PC-9 (cell line): ENCODE measurements at regions not wholly inside any gene's neighbourhood (a gene's known extent, or its start where the extent isn't known, plus 50 kb on each side); places are given as distances from the start of the nearest gene placed in this dataset.

Experiments
- BruUV-seq: library from RNA; stranded (reverse); fragments of 400-500 nt; replicated peaks from 2 replicates; lab custom pipeline; 2021; lab: Mats Ljungman, UMichigan
- CTCF ChIA-PET: fragments of 300-600 bp; sonication (Branson Sonifier 250); formaldehyde crosslinking; loops from one replicate; lab custom pipeline; 2022; ENCODE audit warnings: antibody characterized with exemption; lab: Charles Lee
- POLR2A ChIA-PET: fragments of 300-600 bp; sonication (Branson Sonifier 250); formaldehyde crosslinking; loops from one replicate; lab custom pipeline; 2022; ENCODE audit warnings: antibody characterized with exemption; ENCODE audit not compliant: unreplicated experiment; lab: Charles Lee
- DNase-seq, 2 experiments: peaks; one replicate each; pipeline versions ENCODE4 v3.0.0 to v3.0.0-alpha.2; 2015 to 2022; ENCODE audit warnings: mixed read lengths in 1 of 2
- H2AFZ ChIP-seq: fragments of 200-600 bp; sonication (generic); 2 replicates; pipeline ENCODE4 v1.8.1; 2017; ENCODE audit warnings: antibody characterized with exemption
- H3F3A ChIP-seq: fragments of 200-600 bp; sonication (generic); 2 replicates; pipeline ENCODE4 v1.8.1; 2017; ENCODE audit warnings: antibody characterized with exemption, mild to moderate bottlenecking, low read depth; ENCODE audit not compliant: insufficient read depth
- H3K27ac ChIP-seq: fragments of 200-600 bp; sonication (generic); 2 replicates; pipeline ENCODE4 v1.6.1; 2016; ENCODE audit warnings: mixed run types
- H3K27me3 ChIP-seq: fragments of 200-600 bp; sonication (generic); 2 replicates; pipeline ENCODE4 v1.6.1; 2016; ENCODE audit warnings: low read depth, mixed run types; ENCODE audit not compliant: insufficient read depth
- H3K36me3 ChIP-seq: fragments of 200-600 bp; sonication (generic); 2 replicates; pipeline ENCODE4 v1.6.1; 2016; ENCODE audit warnings: low read depth, mixed run types
- H3K4me1 ChIP-seq: fragments of 200-600 bp; sonication (generic); replicated peaks from 2 replicates; pipeline ENCODE4 v1.6.1; 2016; ENCODE audit warnings: mixed run types; ENCODE audit not compliant: insufficient read depth
- H3K4me2 ChIP-seq: fragments of 200-600 bp; sonication (generic); 2 replicates; pipeline ENCODE4 v1.6.1; 2017; ENCODE audit warnings: mixed run types
- H3K4me3 ChIP-seq: fragments of 200-600 bp; sonication (generic); 2 replicates; pipeline ENCODE4 v1.6.1; 2016; ENCODE audit warnings: mixed run types
- H3K79me2 ChIP-seq: fragments of 200-600 bp; sonication (generic); 2 replicates; pipeline ENCODE4 v1.6.1; 2017; ENCODE audit warnings: low read depth, mixed run types
- H3K9me2 ChIP-seq: fragments of 200-600 bp; sonication (generic); 2 replicates; pipeline ENCODE4 v1.8.1; 2017; ENCODE audit warnings: mild to moderate bottlenecking; ENCODE audit not compliant: insufficient read depth
- H3K9me3 ChIP-seq: fragments of 200-600 bp; sonication (generic); 2 replicates; pipeline ENCODE4 v1.8.1; 2016; ENCODE audit warnings: low read depth; ENCODE audit not compliant: insufficient read depth
- H4K20me1 ChIP-seq: fragments of 200-600 bp; sonication (generic); 2 replicates; pipeline ENCODE4 v1.8.1; 2017; ENCODE audit not compliant: insufficient read depth
- CTCF ChIP-seq: fragments of 200-600 bp; sonication (generic); conservative IDR thresholded peaks from 2 replicates; pipeline ENCODE4 v1.6.1; 2017; ENCODE audit warnings: mixed run types, antibody characterized with exemption, mild to moderate bottlenecking, moderate library complexity
- EZH2 ChIP-seq: fragments of 200-600 bp; sonication (generic); IDR thresholded peaks from 2 replicates; pipeline ENCODE4 v1.8.0; 2017; ENCODE audit warnings: antibody characterized with exemption, low read depth
- intact Hi-C: fragments of 100-400 bp; cut with micrococcal nuclease; formaldehyde crosslinking; loops from one replicate; pipeline ENCODE4 v1.10.0; 2022; ENCODE audit not compliant: unreplicated experiment

GRCh38 chr5:8209500-8209899 lies 340.6 kb downstream of the MTRR start:
- no peak overlapping the region for H2AFZ ChIP-seq
- POLR2A ChIA-PET, result no interaction called here
- H3K9me3 ChIP-seq, result no peaks in the 10 kb centered on the region
- no peaks in the 10 kb centered on the region for H3F3A ChIP-seq
- no peak overlapping the region for H3K27ac ChIP-seq
- no peaks in the 10 kb centered on the region for H3K9me2 ChIP-seq
- intact Hi-C loops, result no loop called here
- peaks cover 48% of the 10 kb centered on the region; the same call in 1 of the 2 replicates for H3K27me3 ChIP-seq
- no peaks in the 10 kb centered on the region for H4K20me1 ChIP-seq
- no TSS peak for BruUV-seq
- CTCF ChIA-PET, result no interaction called here
- H3K4me1 ChIP-seq, result no peaks in the 10 kb centered on the region
- no peak overlapping the region for H3K4me3 ChIP-seq
- DNase-seq, result no peak
- H3K79me2 ChIP-seq, result no peaks in the 10 kb centered on the region
- TF ChIP-seq CTCF, result no peak
- H3K36me3 ChIP-seq, result no peaks in the 10 kb centered on the region
- no peak overlapping the region for H3K4me2 ChIP-seq

- intact Hi-C loops, result no loop called here
- Histone ChIP-seq H3K4me1 (no peaks in the 10 kb centered on the region), H3K9me2 (no peaks in the 10 kb centered on the region), H2AFZ (no peak overlapping the region), H3K79me2 (no peaks in the 10 kb centered on the region), H4K20me1 (no peaks in the 10 kb centered on the region), H3K4me2 (no peak overlapping the region), H3F3A (no peaks in the 10 kb centered on the region), H3K9me3 (no peaks in the 10 kb centered on the region), H3K4me3 (no peak overlapping the region), H3K27ac (no peak overlapping the region), H3K27me3 (peaks cover 71% of the 10 kb centered on the region), H3K36me3 (no peaks in the 10 kb centered on the region)
- DNase-seq, result no peak
- TF ChIP-seq EZH2 (no peak), CTCF (no peak)
- CTCF ChIA-PET, result no interaction called here
- no TSS peak for BruUV-seq
- POLR2A ChIA-PET, result no interaction called here
Measured at GRCh38 chr5:8213701-8214240, 344.8 kb downstream of the MTRR start.

- H4K20me1 ChIP-seq, result no peaks in the 10 kb centered on the region
- no peak overlapping the region for H3K4me2 ChIP-seq
- H3K9me3 ChIP-seq, result no peaks in the 10 kb centered on the region
- H3K79me2 ChIP-seq, result no peaks in the 10 kb centered on the region
- H3K27me3 ChIP-seq, result peaks cover 46% of the 10 kb centered on the region
- no peak overlapping the region for H3K27ac ChIP-seq
- H2AFZ ChIP-seq, result no peak overlapping the region
- H3K4me1 ChIP-seq, result no peaks in the 10 kb centered on the region
- DNase-seq, result no peak
- no TSS peak for BruUV-seq
- intact Hi-C loops, result no loop called here
- no peaks in the 10 kb centered on the region for H3F3A ChIP-seq
- no peak for TF ChIP-seq EZH2
- TF ChIP-seq CTCF, result no peak
- H3K4me3 ChIP-seq, result no peak overlapping the region
- ChIA-PET CTCF (no interaction called here), POLR2A (no interaction called here)
- H3K36me3 ChIP-seq, result no peaks in the 10 kb centered on the region
- no peaks in the 10 kb centered on the region for H3K9me2 ChIP-seq
Measured at GRCh38 chr5:8216921-8217320, 348.0 kb downstream of the MTRR start.
